ENCODE measurements at regions not wholly inside any gene's neighbourhood (a gene's known extent, or its start where the extent isn't known, plus 50 kb on each side); places are given as distances from the start of the nearest gene placed in this dataset.

DNA sequence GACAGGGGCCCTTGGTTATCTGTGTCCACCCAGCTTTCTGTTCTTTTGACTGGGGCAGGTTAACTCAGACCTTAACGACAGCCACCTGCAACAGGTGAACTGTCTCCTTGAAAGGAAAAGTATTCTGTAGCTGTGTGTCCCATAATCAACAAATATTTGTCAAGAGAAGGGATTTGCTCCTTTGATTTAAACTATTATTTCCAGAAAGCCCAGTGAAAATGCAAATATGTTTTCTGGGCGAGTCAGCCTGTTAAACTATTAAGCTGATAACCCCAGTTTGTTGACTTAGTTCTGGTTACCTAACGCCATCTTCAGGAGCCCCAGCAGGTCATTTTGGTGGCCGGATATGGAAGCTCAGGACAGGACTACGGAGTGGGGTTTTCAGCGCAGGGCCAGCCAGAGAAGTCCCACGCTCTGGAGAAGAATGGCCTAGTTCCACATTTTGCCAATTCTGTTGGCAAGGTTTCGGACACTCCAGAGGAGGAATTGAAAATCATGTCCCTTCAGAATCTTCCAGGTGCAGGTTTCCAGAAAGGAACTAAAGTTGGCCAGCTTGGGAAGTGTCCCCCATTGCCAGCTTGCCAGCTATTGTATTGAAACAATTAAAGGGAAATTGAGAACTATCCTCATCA lies 54.5 kb downstream of the ADRA2A start:
- DNase-seq (ENCODE audit: low read depth): no peak

GRCh38 chr10:111137007-111137406 lies 60.2 kb downstream of the ADRA2A start:
- no peak for DNase-seq (ENCODE audit: low read depth)

GRCh38 chr10:111137587-111137986 lies 60.8 kb downstream of the ADRA2A start:
- DNase-seq (ENCODE audit: low read depth): no peak

- no peak for DNase-seq (ENCODE audit: low read depth)
These were observed 61.7 kb downstream of the ADRA2A start for GRCh38 chr10:111138544-111138943.

- DNase-seq (ENCODE audit: low read depth): no peak
These were observed 62.7 kb downstream of the ADRA2A start for GRCh38 chr10:111139567-111139966.

- no peak for DNase-seq (ENCODE audit: low read depth)
These were observed 65.4 kb downstream of the ADRA2A start for GRCh38 chr10:111142092-111142768.

DNA sequence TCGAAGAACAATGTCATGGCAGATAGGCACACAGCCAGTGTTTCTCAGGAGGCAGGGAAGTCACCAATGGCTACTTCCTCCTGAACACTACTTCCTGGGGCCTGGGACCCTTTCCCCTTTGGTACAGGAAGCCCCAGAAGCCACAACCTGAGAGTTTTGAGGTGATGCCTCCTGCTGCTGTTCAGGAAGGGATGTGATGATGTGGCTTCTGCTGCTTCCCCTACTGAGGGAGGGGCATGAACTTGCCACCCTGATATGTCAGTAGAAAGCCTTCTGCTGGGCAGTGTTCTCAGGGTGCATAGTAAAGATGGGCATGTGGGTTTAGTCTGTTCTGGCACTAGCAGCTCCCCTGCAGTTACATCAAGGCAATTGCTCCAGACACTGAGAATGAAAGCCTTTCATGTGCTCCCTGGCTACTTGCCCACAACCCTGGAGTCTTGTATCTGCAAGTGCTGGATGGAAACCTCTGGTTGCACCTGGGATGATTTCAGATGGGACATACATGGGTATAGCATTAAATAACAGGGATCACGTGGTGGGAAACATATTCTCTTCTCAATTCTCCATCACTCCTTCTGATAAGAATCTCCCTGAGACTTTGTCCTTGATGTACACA lies 69.3 kb downstream of the ADRA2A start:
- DNase-seq (ENCODE audit: low read depth): no peak

- DNase-seq (ENCODE audit: low read depth): no peak
These were observed 71.2 kb downstream of the ADRA2A start for GRCh38 chr10:111148025-111148424.

- DNase-seq (ENCODE audit: low read depth): no peak
These were observed 71.6 kb downstream of the ADRA2A start for GRCh38 chr10:111148440-111148839.

DNA sequence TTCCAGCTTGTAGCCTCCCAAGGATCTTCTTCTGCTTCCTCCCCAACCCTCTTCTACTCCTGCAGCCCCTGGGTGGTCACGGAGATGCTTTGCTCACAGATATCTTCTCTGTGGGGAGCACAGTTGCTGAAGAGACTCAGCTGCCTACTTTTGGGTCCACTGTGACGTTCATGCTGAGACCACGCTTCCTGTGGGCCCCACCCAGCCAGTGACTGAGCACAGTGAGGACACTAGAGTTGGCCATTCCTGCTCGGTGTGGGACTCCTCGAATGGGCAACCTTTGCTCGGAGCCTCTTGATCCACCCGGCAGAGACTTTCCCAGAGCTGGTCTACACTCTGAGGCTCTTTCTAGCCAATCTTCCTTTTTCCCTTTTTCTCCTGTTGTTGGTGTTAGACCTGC lies 73.9 kb downstream of the ADRA2A start:
- no peak for DNase-seq (ENCODE audit: low read depth)

- no peak for DNase-seq (ENCODE audit: low read depth)
These were observed 74.9 kb downstream of the ADRA2A start for GRCh38 chr10:111151595-111152307.

DNA sequence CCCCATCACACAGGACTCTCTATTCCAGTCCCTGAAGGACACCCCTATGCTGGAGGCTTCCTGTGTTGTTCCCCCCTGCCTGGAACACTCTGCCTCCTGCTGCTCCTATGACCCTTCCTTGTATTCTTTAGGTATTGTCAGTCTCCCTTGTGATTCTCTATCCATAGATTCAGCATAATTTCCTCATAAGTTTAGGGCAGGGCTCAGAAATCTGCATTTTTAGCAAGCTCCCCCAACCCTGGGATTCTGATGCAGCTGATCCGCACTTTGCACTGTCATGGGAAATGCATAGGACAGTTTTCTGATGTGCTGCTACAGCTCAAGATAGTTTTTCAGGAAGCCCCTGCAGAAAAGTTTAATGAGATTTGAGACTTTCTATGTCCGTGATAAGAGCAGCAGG lies 79.9 kb downstream of the ADRA2A start:
- DNase-seq (ENCODE audit: low read depth): no peak

GRCh38 chr10:111158595-111158994 lies 81.8 kb downstream of the ADRA2A start:
- DNase-seq (ENCODE audit: low read depth): peak; percentile 8

GRCh38 chr10:111161109-111161874 lies 84.5 kb downstream of the ADRA2A start:
- DNase-seq (ENCODE audit: low read depth): no peak

DNA sequence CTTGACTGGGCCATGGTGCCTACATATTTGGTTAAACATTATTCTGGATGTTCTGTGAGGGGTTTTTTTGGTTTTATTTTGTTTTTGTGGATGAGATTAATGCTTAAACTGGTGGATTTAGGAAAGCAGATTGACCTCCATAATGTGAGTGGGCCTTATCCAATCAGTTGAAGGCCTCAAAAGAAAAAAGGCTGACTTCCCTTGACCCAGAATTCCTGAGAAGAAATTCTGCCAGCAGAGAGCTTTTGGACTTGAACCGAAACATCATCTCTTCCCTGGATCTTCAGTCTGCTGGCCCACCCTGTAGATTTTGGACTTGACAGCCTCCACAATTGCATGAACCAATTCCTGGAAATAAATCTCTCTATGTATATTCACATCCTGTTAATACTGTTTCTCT lies 94.4 kb downstream of the ADRA2A start:
- no peak for DNase-seq (ENCODE audit: low read depth)

GRCh38 chr10:111175787-111176186 lies 99.0 kb downstream of the ADRA2A start:
- DNase-seq (ENCODE audit: low read depth): no peak

- DNase-seq (ENCODE audit: low read depth): no peak
These were observed 100.5 kb downstream of the ADRA2A start for GRCh38 chr10:111177379-111177778.

DNA sequence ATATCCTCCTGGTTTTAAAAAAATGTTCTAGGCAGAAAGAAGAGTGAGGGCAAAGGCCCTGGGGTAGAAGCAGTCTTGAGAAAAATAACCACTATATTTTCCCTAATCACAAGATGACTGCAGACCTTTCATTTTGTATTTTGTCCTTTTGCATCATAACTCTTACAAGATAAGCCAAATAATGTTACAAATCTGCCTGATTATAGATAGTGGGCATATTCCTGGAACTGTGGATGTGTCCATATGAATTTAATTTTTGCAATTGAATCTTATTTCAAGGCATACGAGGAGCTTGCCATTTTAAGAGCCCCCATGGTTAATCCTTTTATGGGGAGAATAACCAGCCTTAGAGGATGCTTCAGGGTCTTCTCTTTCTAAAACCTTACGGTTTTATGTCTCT lies 102.7 kb downstream of the ADRA2A start:
- DNase-seq (ENCODE audit: low read depth): no peak

- no peak for DNase-seq (ENCODE audit: low read depth)
These were observed 109.5 kb downstream of the ADRA2A start for GRCh38 chr10:111186358-111186757.

GRCh38 chr10:111187096-111187495 lies 110.3 kb downstream of the ADRA2A start:
- no peak for DNase-seq (ENCODE audit: low read depth)

GRCh38 chr10:111199587-111199986 lies 122.8 kb downstream of the ADRA2A start:
- DNase-seq (ENCODE audit: low read depth): no peak

GRCh38 chr10:111200505-111201186 lies 123.8 kb downstream of the ADRA2A start:
- no peak for DNase-seq (ENCODE audit: low read depth)
